Hepatocyte (in vitro differentiated cells): ENCODE measurements at regions not wholly inside any gene's neighbourhood (a gene's known extent, or its start where the extent isn't known, plus 50 kb on each side); places are given as distances from the start of the nearest gene placed in this dataset.

ENCODE experiments used
- DNase-seq: peaks from one replicate; pipeline ENCODE4 v3.0.0-alpha.2; 2016; ENCODE audit warnings: low spot score
- H2AFZ ChIP-seq: fragments of 200-600 bp; sonication (generic); 2 replicates; pipeline ENCODE4 v1.6.0; 2016; ENCODE audit warnings: antibody characterized with exemption, mild to moderate bottlenecking
- H3K27ac ChIP-seq: fragments of 200-600 bp; sonication (generic); 2 replicates; pipeline ENCODE4 v1.5.1; 2016; ENCODE audit warnings: mild to moderate bottlenecking
- H3K27me3 ChIP-seq: fragments of 200-600 bp; sonication (generic); 2 replicates; pipeline ENCODE4 v1.6.1; 2016
- H3K36me3 ChIP-seq: fragments of 200-600 bp; sonication (generic); replicated peaks from 2 replicates; pipeline ENCODE4 v1.5.1; 2016; ENCODE audit warnings: low read depth; ENCODE audit not compliant: insufficient read depth
- H3K4me1 ChIP-seq: fragments of 200-600 bp; sonication (generic); 2 replicates; pipeline ENCODE4 v1.5.1; 2016; ENCODE audit warnings: mild to moderate bottlenecking, moderate library complexity; ENCODE audit not compliant: insufficient read depth
- H3K4me2 ChIP-seq: fragments of 200-600 bp; sonication (generic); 2 replicates; pipeline ENCODE4 v1.6.0; 2016
- H3K4me3 ChIP-seq: fragments of 200-600 bp; sonication (generic); 2 replicates; pipeline ENCODE4 v1.5.1; 2016; ENCODE audit warnings: mild to moderate bottlenecking
- H3K79me2 ChIP-seq: fragments of 200-600 bp; sonication (generic); 2 replicates; pipeline ENCODE4 v1.6.0; 2017; ENCODE audit warnings: mild to moderate bottlenecking
- H3K9me2 ChIP-seq: fragments of 200-600 bp; sonication (generic); replicated peaks from 2 replicates; pipeline ENCODE4 v1.6.0; 2017; ENCODE audit warnings: mild to moderate bottlenecking; ENCODE audit not compliant: insufficient read depth
- H3K9me3 ChIP-seq: fragments of 200-600 bp; sonication (generic); 2 replicates; pipeline ENCODE4 v1.5.1; 2016; ENCODE audit warnings: low read depth, mild to moderate bottlenecking
- H4K20me1 ChIP-seq: fragments of 200-600 bp; sonication (generic); 2 replicates; pipeline ENCODE4 v1.6.0; 2016; ENCODE audit warnings: mild to moderate bottlenecking; ENCODE audit not compliant: insufficient read depth, poor library complexity, severe bottlenecking
- CTCF ChIP-seq: fragments of 200-600 bp; sonication (generic); IDR thresholded peaks from 2 replicates; pipeline ENCODE4 v1.5.1; 2016; ENCODE audit warnings: antibody characterized with exemption, mild to moderate bottlenecking; ENCODE audit not compliant: poor library complexity
- EZH2 ChIP-seq: fragments of 200-600 bp; sonication (generic); IDR thresholded peaks from 2 replicates; pipeline ENCODE4 v1.6.1; 2016; ENCODE audit warnings: antibody characterized with exemption, mild to moderate bottlenecking, borderline replicate concordance
- EZH2phosphoT487 ChIP-seq: fragments of 200-600 bp; sonication (generic); IDR thresholded peaks from one replicate; pipeline ENCODE4 v1.6.1; 2018; ENCODE audit warnings: antibody characterized with exemption, mild to moderate bottlenecking, low read depth, moderate library complexity; ENCODE audit not compliant: unreplicated experiment, severe bottlenecking
- WGBS: methylation state at CpG from one replicate; pipeline ENCODE4 v1.1.6; 2016; ENCODE audit warnings: low lambda C conversion rate; ENCODE audit errors: missing lambda C conversion rate; 5-methylcytosine and 5-hydroxymethylcytosine counted together

GRCh38 chr21:20016435-20017005 is 981.7 kb upstream of the NCAM2 start:
- no peak overlapping the region for H3K4me3 ChIP-seq
- DNase-seq = no peak
- no peaks in the 10 kb centered on the region for H3K9me3 ChIP-seq
- no peak overlapping the region for H2AFZ ChIP-seq
- H3K27ac ChIP-seq = no peak overlapping the region
- H3K36me3 ChIP-seq = no peaks in the 10 kb centered on the region
- H3K79me2 ChIP-seq = no peaks in the 10 kb centered on the region
- no peak for TF ChIP-seq EZH2
- TF ChIP-seq EZH2phosphoT487 = no peak
- no peak for TF ChIP-seq CTCF
- WGBS = 74% methylated on average over 8 of the region's 8 CpGs
- H4K20me1 ChIP-seq = no peaks in the 10 kb centered on the region
- H3K9me2 ChIP-seq = no peaks in the 10 kb centered on the region
- no peaks in the 10 kb centered on the region for H3K27me3 ChIP-seq
- no peaks in the 10 kb centered on the region for H3K4me1 ChIP-seq
- H3K4me2 ChIP-seq = no peak overlapping the region

- H3K4me1 ChIP-seq = no peaks in the 10 kb centered on the region
- no peaks in the 10 kb centered on the region for H3K79me2 ChIP-seq
- no peak overlapping the region for H3K27ac ChIP-seq
- H2AFZ ChIP-seq = no peak overlapping the region
- H3K4me3 ChIP-seq = no peak overlapping the region
- H3K9me2 ChIP-seq = no peaks in the 10 kb centered on the region
- no peak overlapping the region for H3K4me2 ChIP-seq
- TF ChIP-seq CTCF (no peak), EZH2phosphoT487 (no peak), EZH2 (no peak)
- no peaks in the 10 kb centered on the region for H4K20me1 ChIP-seq
- 82% methylated on average over 6 of the region's 6 CpGs for WGBS
- H3K36me3 ChIP-seq = no peaks in the 10 kb centered on the region
- no peaks in the 10 kb centered on the region for H3K27me3 ChIP-seq
- no peak for DNase-seq
- peaks cover 3% of the 10 kb centered on the region for H3K9me3 ChIP-seq
These were observed 978.2 kb upstream of the NCAM2 start for GRCh38 chr21:20020026-20020425.

GRCh38 chr21:20023193-20023592 is 975.0 kb upstream of the NCAM2 start:
- H3K27ac ChIP-seq = no peak overlapping the region

More at GRCh38 chr21:20023193-20023592, 975.0 kb upstream of the NCAM2 start:
- H4K20me1 ChIP-seq = no peaks in the 10 kb centered on the region
- no peaks in the 10 kb centered on the region for H3K27me3 ChIP-seq
- WGBS = 86% methylated on average over 2 of the region's 2 CpGs
- no peaks in the 10 kb centered on the region for H3K36me3 ChIP-seq
- no peaks in the 10 kb centered on the region for H3K79me2 ChIP-seq
- no peaks in the 10 kb centered on the region for H3K9me2 ChIP-seq
- no peak overlapping the region for H2AFZ ChIP-seq
- H3K4me1 ChIP-seq = no peaks in the 10 kb centered on the region
- DNase-seq = no peak
- TF ChIP-seq CTCF (no peak), EZH2phosphoT487 (no peak), EZH2 (no peak)
- peaks cover 3% of the 10 kb centered on the region for H3K9me3 ChIP-seq
- H3K4me2 ChIP-seq = no peak overlapping the region
- H3K4me3 ChIP-seq = no peak overlapping the region
